IPS-18c (cell line): ENCODE measurements at regions not wholly inside any gene's neighbourhood (a gene's known extent, or its start where the extent isn't known, plus 50 kb on each side); places are given as distances from the start of the nearest gene placed in this dataset.
"Not testable (repeated sequence)": the region's sequence is repeated elsewhere in the genome, so short reads cannot be mapped to it uniquely, and the experiment has no call there.

ENCODE experiments used
- H3K4me3 ChIP-seq: 2 replicates; pipeline ENCODE4 v1.7.0; 2013; ENCODE audit warnings: low read depth, mild to moderate bottlenecking, low read length, moderate library complexity; ENCODE audit not compliant: insufficient read depth
- H3K9me3 ChIP-seq: one replicate; pipeline ENCODE4 v1.6.1; 2013; ENCODE audit warnings: mild to moderate bottlenecking, low read length, moderate library complexity; ENCODE audit not compliant: control insufficient read depth, insufficient read depth

GRCh38 chr1:227508431-227508830 lies 54.9 kb upstream of the ZNF678 start:
- H3K4me3 ChIP-seq, result no peak overlapping the region
- H3K9me3 ChIP-seq, result no peaks in the 10 kb centered on the region

- not testable (repeated sequence) for H3K4me3 ChIP-seq, H3K9me3 ChIP-seq
Observed at GRCh38 chr1:227506490-227507393, 56.6 kb upstream of the ZNF678 start.

GRCh38 chr1:227496045-227496444 lies 67.3 kb upstream of the ZNF678 start:
- H3K4me3 ChIP-seq, H3K9me3 ChIP-seq: not testable (repeated sequence)

GRCh38 chr1:227493863-227494551 lies 69.3 kb upstream of the ZNF678 start:
- H3K9me3 ChIP-seq, H3K4me3 ChIP-seq: not testable (repeated sequence)

GRCh38 chr1:227490478-227490877 lies 72.9 kb upstream of the ZNF678 start:
- Histone ChIP-seq H3K4me3 (no peak overlapping the region), H3K9me3 (peaks cover 7% of the 10 kb centered on the region)

- H3K9me3 ChIP-seq, result peaks cover 7% of the 10 kb centered on the region
Observed at GRCh38 chr1:227490001-227490400, 73.4 kb upstream of the ZNF678 start.

GRCh38 chr1:227489572-227489971 lies 73.8 kb upstream of the ZNF678 start:
- peaks cover 7% of the 10 kb centered on the region for H3K9me3 ChIP-seq
- H3K4me3 ChIP-seq, result no peak overlapping the region

More at GRCh38 chr1:227490001-227490400, 73.4 kb upstream of the ZNF678 start:
- H3K4me3 ChIP-seq, result no peak overlapping the region

GRCh38 chr1:227487606-227488005 lies 75.8 kb upstream of the ZNF678 start:
- no peak overlapping the region for H3K4me3 ChIP-seq
- peaks cover 7% of the 10 kb centered on the region for H3K9me3 ChIP-seq

GRCh38 chr1:227486559-227486958 lies 76.8 kb upstream of the ZNF678 start:
- H3K9me3 ChIP-seq, result peaks cover 7% of the 10 kb centered on the region

GRCh38 chr1:227482023-227482299 lies 81.4 kb upstream of the ZNF678 start:
- H3K9me3 ChIP-seq, result no peaks in the 10 kb centered on the region
- H3K4me3 ChIP-seq, result no peak overlapping the region

More at GRCh38 chr1:227486559-227486958, 76.8 kb upstream of the ZNF678 start:
- no peak overlapping the region for H3K4me3 ChIP-seq

- not testable (repeated sequence) for H3K4me3 ChIP-seq, H3K9me3 ChIP-seq
Observed at GRCh38 chr1:227474072-227474471, 89.3 kb upstream of the ZNF678 start.

GRCh38 chr1:227472772-227473171 lies 90.6 kb upstream of the ZNF678 start:
- Histone ChIP-seq H3K9me3 (no peaks in the 10 kb centered on the region), H3K4me3 (no peak overlapping the region)

GRCh38 chr1:227470688-227471087 lies 92.7 kb upstream of the ZNF678 start:
- no peaks in the 10 kb centered on the region for H3K9me3 ChIP-seq
- 0 out of 2 replicates have a peak overlapping the region, but pooled peaks have one; percentile 15 for H3K4me3 ChIP-seq

- Histone ChIP-seq H3K9me3 (no peaks in the 10 kb centered on the region), H3K4me3 (no peak overlapping the region; the same call in 1 of the 2 replicates)
Observed at GRCh38 chr1:227469708-227470107, 93.6 kb upstream of the ZNF678 start.

- Histone ChIP-seq H3K9me3 (no peaks in the 10 kb centered on the region), H3K4me3 (no peak overlapping the region)
Observed at GRCh38 chr1:227466039-227466645, 97.2 kb upstream of the ZNF678 start.

GRCh38 chr1:227465256-227465655 lies 98.1 kb upstream of the ZNF678 start:
- Histone ChIP-seq H3K4me3 (no peak overlapping the region), H3K9me3 (no peaks in the 10 kb centered on the region)

- no peak overlapping the region for H3K4me3 ChIP-seq
- no peaks in the 10 kb centered on the region for H3K9me3 ChIP-seq
Observed at GRCh38 chr1:227459977-227460376, 103.4 kb upstream of the ZNF678 start.

- Histone ChIP-seq H3K4me3 (no peak overlapping the region), H3K9me3 (no peaks in the 10 kb centered on the region)
Observed at GRCh38 chr1:227459326-227459841, 104.0 kb upstream of the ZNF678 start.
